Keratinocyte (primary cell): ENCODE measurements at regions not wholly inside any gene's neighbourhood (a gene's known extent, or its start where the extent isn't known, plus 50 kb on each side); places are given as distances from the start of the nearest gene placed in this dataset.

Experiments used
- CTCF ChIP-seq, 3 experiments: IDR thresholded peaks in 1 of 3; conservative IDR thresholded peaks in 1 of 3; optimal IDR thresholded peaks in 1 of 3; 2 replicates in 2 of 3; 3 replicates in 1 of 3; pipeline versions ENCODE3 to v1.5.1; 2011; ENCODE audit warnings: low read length in 3 of 3, mild to moderate bottlenecking in 3 of 3, moderate library complexity in 2 of 3, control low read depth in 1 of 3, inconsistent platforms in 1 of 3; ENCODE audit not compliant: insufficient read depth in 2 of 3; ENCODE audit errors: extremely low read depth in 1 of 3
- EZH2 ChIP-seq: IDR thresholded peaks from one replicate; pipeline ENCODE4 v1.6.1; 2012; ENCODE audit warnings: inconsistent platforms, mild to moderate bottlenecking, low read length, moderate library complexity

- TF ChIP-seq EZH2 = no peak
- no peak for TF ChIP-seq CTCF (optimal IDR thresholded peaks at IDR 0.05 in 1 of 3, IDR thresholded peaks at IDR 0.05 in 1 of 3, conservative IDR thresholded peaks at IDR 0.05 in 1 of 3; ENCODE audit: extremely low read depth in 1 of 3, insufficient read depth in 2 of 3, low read length in 3 of 3)
Measured at GRCh38 chr14:105926373-105927095, 400.2 kb downstream of the TMEM121 start.
